Uterus (tissue), 2 donors: ENCODE measurements at regions not wholly inside any gene's neighbourhood (a gene's known extent, or its start where the extent isn't known, plus 50 kb on each side); places are given as distances from the start of the nearest gene placed in this dataset.

Experiments
- CTCF ChIP-seq, 4 experiments: fragments of 200-600 bp in 2 of 4; fragments of 450-650 bp in 2 of 4; sonication (generic) in 2 of 4; IDR thresholded peaks; one replicate each; pipeline ENCODE4 v1.5.1; 2016 to 2019; ENCODE audit warnings: antibody characterized with exemption in 4 of 4, mild to moderate bottlenecking in 2 of 4, moderate library complexity in 1 of 4
- POLR2A ChIP-seq, 2 donors: fragments of 450-650 bp; IDR thresholded peaks; one replicate each; pipeline ENCODE4 v1.6.1; 2016; ENCODE audit warnings: antibody characterized with exemption in 2 of 2, mild to moderate bottlenecking in 1 of 2, moderate library complexity in 1 of 2

- TF ChIP-seq CTCF (IDR thresholded peaks at IDR 0.05) (no peak), POLR2A (IDR thresholded peaks at IDR 0.05) (no peak)
Observed at GRCh38 chr14:43249591-43249990, 1257.5 kb downstream of the FSCB start.
